Fibroblast of lung (primary cell): ENCODE measurements at regions not wholly inside any gene's neighbourhood (a gene's known extent, or its start where the extent isn't known, plus 50 kb on each side); places are given as distances from the start of the nearest gene placed in this dataset.

ENCODE experiments used
- CTCF ChIP-seq, 2 donors: IDR thresholded peaks in 1 of 2; conservative IDR thresholded peaks in 1 of 2; 1 replicate in 1 of 2; 2 replicates in 1 of 2; pipeline ENCODE4 v1.5.1; 2011 to 2012; ENCODE audit warnings: low read length in 2 of 2, control low read depth in 1 of 2, inconsistent platforms in 1 of 2, low read depth in 1 of 2, mild to moderate bottlenecking in 1 of 2
- EZH2 ChIP-seq: IDR thresholded peaks from 2 replicates; pipeline ENCODE4 v1.5.1; 2012; ENCODE audit warnings: low read length, control low read depth, mild to moderate bottlenecking; ENCODE audit errors: missing control alignments

GRCh38 chr14:29353513-29353912 lies 574.1 kb downstream of the PRKD1 start:
- TF ChIP-seq CTCF (conservative IDR thresholded peaks at IDR 0.05 in 1 of 2, IDR thresholded peaks at IDR 0.05 in 1 of 2; ENCODE audit: low read depth in 1 of 2, low read length in 2 of 2), result no peak
- TF ChIP-seq EZH2, result no peak
